RWPE1 (cell line): ENCODE measurements at regions not wholly inside any gene's neighbourhood (a gene's known extent, or its start where the extent isn't known, plus 50 kb on each side); places are given as distances from the start of the nearest gene placed in this dataset.

ENCODE experiments used
- CTCF ChIA-PET: fragments of 350-600 bp; sonication (Branson Sonifier 250); formaldehyde crosslinking; extraction: SDS; loops from one replicate; lab custom pipeline; 2021; lab: Yijun Ruan, JAX
- POLR2A ChIA-PET: fragments of 400-600 bp; formaldehyde crosslinking; extraction: SDS; loops from one replicate; lab custom pipeline; 2020; ENCODE audit warnings: antibody characterized with exemption; ENCODE audit not compliant: low non-redundant PET; lab: Yijun Ruan, JAX
- DNase-seq: peaks from one replicate; pipeline ENCODE4 v3.0.0; 2012; ENCODE audit warnings: low spot score
- H3K27ac ChIP-seq: fragments of 450-650 bp; 2 replicates; pipeline ENCODE4 v1.5.1; 2017
- TF ChIP-seq, protein P1 (sequence below): fragments of 450-650 bp; conservative IDR thresholded peaks from 2 replicates; pipeline ENCODE4 v1.5.1; 2017; ENCODE audit warnings: low read depth, mild to moderate bottlenecking

DNA sequence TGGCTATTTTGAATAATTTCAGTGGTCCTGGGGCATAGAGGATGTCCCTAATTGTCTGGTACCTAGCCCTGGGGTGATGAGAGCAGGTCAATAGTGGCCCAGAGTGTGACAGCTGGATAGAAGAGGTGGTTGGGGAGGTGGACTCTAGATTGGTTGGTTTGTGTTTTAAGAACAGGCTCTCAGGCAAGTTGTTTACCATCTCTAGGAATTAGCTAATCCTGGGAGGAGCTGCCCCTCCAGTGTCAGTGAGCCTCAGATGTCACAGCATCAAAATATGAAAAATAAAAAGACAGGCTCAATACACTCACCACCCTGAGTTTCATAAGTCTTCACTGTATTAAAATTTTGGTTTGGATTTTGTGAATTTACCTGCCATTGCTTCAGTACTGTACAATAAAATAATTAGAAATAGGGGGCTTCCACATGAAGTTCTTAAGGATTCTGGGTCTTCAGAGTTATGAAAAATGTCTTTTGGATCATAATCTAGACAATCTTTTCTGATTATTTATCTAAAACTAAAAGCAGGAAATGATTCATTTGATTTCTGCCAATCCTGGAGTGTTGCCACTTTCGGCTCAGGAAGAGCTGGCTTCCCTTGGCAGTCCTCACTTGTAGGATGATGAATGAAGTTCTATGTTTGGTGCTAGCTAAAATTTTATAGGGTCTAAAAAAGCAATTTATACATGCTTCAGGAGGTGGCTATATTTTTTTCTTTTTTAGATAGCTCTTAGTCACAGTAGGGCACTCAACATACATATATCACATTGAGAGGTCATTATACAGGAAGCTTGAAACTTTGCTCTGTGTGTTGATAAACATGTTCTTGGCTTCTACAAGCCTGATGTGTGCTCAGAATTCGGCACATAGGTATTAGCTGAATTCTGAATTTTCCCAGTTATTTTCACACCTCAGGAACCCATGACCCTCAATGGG, 395.1 kb downstream of the RAB28 start:
- TF ChIP-seq, protein P1, sequence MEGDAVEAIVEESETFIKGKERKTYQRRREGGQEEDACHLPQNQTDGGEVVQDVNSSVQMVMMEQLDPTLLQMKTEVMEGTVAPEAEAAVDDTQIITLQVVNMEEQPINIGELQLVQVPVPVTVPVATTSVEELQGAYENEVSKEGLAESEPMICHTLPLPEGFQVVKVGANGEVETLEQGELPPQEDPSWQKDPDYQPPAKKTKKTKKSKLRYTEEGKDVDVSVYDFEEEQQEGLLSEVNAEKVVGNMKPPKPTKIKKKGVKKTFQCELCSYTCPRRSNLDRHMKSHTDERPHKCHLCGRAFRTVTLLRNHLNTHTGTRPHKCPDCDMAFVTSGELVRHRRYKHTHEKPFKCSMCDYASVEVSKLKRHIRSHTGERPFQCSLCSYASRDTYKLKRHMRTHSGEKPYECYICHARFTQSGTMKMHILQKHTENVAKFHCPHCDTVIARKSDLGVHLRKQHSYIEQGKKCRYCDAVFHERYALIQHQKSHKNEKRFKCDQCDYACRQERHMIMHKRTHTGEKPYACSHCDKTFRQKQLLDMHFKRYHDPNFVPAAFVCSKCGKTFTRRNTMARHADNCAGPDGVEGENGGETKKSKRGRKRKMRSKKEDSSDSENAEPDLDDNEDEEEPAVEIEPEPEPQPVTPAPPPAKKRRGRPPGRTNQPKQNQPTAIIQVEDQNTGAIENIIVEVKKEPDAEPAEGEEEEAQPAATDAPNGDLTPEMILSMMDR: no peak
- ChIA-PET POLR2A (no interaction called here), CTCF (no interaction called here)
- no peak overlapping the region for H3K27ac ChIP-seq
- no peak for DNase-seq

DNA sequence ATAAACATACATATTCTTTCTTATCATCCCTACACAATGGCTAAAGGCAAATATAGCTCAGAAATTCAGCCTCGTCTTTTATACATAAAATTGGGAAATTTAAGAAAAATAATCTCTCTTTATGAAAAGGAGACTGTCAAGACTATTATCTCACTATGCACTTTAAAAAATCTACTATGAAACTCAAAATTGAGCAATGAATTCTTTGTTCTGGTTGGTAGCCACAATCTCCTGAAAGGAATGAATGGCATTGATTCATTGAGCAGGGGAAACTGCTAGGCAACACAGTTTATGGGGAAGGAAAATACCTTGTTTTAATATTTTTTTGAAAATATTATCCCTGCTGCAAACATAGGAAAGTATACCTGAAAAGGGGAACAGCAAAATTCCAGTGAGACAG, 397.1 kb downstream of the RAB28 start:
- no peak for DNase-seq
- TF ChIP-seq, protein P1: no peak
- POLR2A ChIA-PET: no interaction called here
- no peak overlapping the region for H3K27ac ChIP-seq
- CTCF ChIA-PET: no interaction called here

DNA sequence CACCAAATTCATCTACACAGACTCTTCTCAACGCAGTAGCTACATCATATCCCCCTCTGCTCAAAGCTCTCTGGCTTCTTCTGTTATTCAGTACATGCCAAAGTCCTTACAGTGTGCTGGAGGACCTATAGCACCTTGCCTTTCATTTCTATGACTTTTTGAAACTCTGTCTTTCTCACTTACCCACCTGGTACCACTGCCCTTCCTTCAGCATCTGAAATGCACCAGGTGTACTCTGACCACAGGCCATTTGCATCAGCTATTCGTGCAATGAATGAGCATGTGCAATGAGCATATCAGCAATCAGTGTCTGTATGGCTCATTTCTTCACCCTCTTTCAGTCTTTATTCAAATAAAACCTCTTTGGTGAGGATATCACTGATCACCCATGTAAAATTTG, 399.9 kb downstream of the RAB28 start:
- ChIA-PET POLR2A (no interaction called here), CTCF (no interaction called here)
- TF ChIP-seq, protein P1: no peak
- H3K27ac ChIP-seq: no peak overlapping the region
- DNase-seq: no peak

DNA sequence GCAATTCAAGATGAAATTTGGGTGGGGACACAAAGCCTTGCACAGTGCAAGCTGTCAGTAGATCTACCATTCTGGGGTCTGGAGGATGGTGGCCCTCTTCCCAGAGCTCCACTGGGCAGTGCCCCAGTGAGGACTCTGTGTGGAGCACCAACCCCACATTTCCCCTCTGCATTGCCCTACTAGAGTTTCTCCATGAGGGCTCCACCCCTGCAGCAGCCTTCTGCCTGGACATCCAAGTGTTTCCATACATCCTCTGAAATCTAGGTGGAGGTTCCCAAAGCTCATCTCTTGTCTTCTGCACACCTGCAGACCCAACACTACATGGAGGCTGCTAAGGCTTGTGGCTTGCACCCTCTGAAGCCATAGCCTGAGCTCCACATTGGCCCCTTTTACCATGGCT, 402.3 kb downstream of the RAB28 start:
- TF ChIP-seq, protein P1: no peak

DNA sequence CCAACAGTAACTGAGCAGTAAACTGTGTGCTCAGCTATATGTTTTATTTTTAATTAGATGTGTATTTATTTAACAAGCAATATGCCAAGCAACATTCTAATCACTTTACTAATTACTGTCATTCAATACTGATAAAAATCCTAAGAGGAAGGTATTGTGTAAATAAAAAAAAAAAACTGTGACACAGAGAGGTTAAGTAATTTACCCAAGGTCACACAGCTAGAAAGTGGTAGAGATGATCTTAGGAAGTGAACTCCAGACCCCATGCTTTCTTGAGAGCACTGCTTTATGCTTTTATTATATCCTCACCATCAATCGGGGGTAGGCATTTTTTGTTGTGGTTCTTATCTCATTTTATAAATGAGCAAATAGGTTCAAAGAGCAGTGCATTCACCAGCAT, 417.1 kb downstream of the RAB28 start:
- ChIA-PET POLR2A (no interaction called here), CTCF (no interaction called here)
- DNase-seq: no peak
- TF ChIP-seq, protein P1: no peak
- no peak overlapping the region for H3K27ac ChIP-seq

More for the DNA sequence above, 402.3 kb downstream of the RAB28 start:
- H3K27ac ChIP-seq: no peak overlapping the region
- CTCF ChIA-PET: no interaction called here
- POLR2A ChIA-PET: no interaction called here
- DNase-seq: no peak

DNA sequence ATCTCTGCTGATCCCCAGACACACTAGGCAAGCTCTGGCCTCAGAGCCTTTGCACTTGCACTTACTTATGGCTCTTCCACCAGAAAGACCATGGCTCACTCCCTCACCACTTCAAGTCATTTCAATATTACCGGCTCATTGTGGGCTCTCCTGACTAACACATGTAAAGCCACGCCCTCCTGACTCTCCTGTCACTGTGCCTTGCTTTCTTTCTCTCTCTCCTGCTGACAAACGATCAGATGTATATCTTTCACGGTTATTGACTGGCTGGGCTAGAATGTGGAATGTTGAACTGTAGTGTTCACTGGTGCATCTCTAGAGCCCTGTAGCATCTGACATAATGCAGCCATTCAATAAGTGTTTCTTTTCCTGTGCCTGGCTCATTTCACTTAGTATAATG, 425.1 kb downstream of the RAB28 start:
- DNase-seq: no peak

More for the DNA sequence above, 425.1 kb downstream of the RAB28 start:
- ChIA-PET CTCF (no interaction called here), POLR2A (no interaction called here)
- TF ChIP-seq, protein P1: no peak
- no peak overlapping the region for H3K27ac ChIP-seq
